Coronary artery (tissue), 2 donors: ENCODE measurements at regions not wholly inside any gene's neighbourhood (a gene's known extent, or its start where the extent isn't known, plus 50 kb on each side); places are given as distances from the start of the nearest gene placed in this dataset.
A peak's percentile ranks its signal among the peaks of the same experiment; 100 is the strongest.

Source experiments
- DNase-seq: peaks from one replicate; pipeline ENCODE4 v3.0.0-alpha.2; 2017; ENCODE audit warnings: low spot score
- H3K27ac ChIP-seq, 2 donors: fragments of 200-600 bp; sonication (generic); one replicate each; pipeline ENCODE4 v1.5.1; 2016 to 2019
- H3K4me3 ChIP-seq: fragments of 200-600 bp; sonication (generic); 2 replicates; pipeline ENCODE4 v1.5.1; 2016; ENCODE audit warnings: mild to moderate bottlenecking, moderate library complexity
- CTCF ChIP-seq: fragments of 200-600 bp; sonication (generic); IDR thresholded peaks from one replicate; pipeline ENCODE4 v1.5.1; 2019; ENCODE audit warnings: antibody characterized with exemption

DNA sequence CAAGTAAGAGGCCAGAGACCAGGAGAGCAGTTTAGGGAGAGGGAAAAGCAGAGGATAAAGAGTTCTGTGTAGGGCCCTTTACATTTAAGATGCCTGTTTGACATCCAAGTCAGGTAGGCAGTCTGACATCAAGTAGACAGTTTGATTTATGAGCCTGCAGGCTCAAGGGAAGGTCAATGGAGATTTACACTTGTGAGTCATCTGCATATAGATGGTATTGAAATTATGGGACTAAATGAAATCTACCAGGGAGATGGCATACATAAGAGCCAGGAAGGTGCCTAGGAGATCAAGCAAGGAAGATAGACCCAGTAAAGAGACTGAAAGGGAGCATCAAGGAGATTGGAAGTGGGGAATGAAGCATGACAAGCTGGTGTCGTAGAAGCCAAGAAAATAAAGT lies 212.4 kb upstream of the PKDCC start:
- H3K27ac ChIP-seq = no peak overlapping the region
- no peak for TF ChIP-seq CTCF
- H3K4me3 ChIP-seq = no peak overlapping the region
- DNase-seq = no peak

DNA sequence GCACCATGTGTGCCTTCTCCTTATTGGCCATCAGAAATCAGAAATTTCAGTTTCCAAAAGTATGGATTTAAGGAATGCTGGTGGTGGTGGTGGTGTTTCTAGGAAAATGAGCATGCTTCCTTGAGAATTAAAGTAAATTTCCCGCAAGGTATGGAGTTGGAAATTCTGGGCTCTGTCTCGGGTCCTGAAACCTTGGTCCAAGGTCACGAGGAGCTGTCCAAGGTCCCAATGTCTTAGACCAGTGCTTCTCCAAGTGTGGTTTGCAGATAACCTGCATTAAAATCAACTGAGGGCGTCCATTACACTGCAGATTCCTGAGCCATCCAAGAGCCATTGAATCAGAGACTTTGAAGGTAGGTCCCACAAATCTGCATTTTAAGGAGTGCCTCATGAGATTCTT lies 210.9 kb upstream of the PKDCC start:
- DNase-seq = no peak
- no peak for TF ChIP-seq CTCF
- H3K4me3 ChIP-seq = no peak overlapping the region
- H3K27ac ChIP-seq = no peak overlapping the region

DNA sequence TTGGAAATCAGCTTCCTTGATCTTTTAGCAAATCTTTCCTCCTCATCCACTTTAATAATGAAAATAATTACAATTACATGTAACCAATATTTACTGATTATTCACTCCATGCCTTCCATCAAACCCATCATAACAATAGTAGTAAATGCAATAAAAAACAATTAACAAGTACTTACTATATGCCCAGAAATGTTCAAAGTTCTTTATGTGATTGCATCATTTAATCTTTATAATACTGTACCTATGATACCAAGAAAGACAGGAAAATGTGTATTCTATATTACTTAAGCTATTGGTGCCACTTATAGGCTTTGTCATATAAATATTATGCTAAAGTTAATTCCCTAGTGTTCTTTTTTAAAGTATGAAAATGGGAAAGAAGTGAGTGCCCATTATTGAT lies 210.2 kb upstream of the PKDCC start:
- Histone ChIP-seq H3K27ac (no peak overlapping the region), H3K4me3 (no peak overlapping the region)
- no peak for DNase-seq
- no peak for TF ChIP-seq CTCF

DNA sequence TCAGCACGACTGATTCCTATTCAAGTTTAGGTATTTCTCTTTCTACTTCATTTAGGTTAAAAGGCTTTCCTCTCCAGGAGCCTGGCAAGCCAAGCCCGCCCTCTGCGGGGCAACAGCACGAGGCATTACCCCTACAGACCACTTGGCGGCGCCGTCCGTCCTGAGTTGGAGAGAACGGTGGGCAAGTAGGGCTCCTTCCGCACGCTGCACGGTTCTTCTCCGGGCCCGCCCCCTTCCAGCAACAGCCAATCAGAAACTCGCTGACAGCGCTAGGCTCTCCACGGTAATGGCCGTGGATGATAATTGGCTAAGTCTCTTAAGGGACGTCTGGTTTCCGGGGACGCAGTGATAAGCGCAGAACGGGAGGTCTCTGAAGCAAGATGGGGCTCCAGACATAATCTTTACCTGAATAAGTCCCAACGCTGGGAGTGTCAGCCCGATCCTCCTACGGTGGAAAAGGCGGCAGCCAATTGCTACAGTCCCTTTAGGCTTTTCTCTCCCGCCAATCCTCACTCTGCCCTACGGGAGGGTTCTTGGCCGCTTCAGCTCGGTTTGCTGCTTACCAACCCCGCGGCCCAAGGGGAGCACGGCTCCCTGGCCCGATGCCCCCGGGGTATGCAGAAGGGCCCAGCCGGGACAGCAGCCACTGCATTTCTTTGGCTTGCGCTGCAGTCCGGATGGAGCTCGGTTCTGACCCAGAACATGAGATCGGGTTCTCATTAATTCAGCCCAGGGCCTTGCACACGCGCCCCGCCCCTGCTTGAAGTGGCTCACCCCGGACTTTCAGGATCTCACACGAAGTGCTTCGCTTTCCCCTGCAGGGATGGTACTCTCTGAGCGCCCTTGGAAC lies 206.9 kb upstream of the PKDCC start:
- TF ChIP-seq CTCF = peak; percentile 84
- DNase-seq = peak; percentile 95
- H3K27ac ChIP-seq = peak overlapping the region; percentile 58 to 86

DNA sequence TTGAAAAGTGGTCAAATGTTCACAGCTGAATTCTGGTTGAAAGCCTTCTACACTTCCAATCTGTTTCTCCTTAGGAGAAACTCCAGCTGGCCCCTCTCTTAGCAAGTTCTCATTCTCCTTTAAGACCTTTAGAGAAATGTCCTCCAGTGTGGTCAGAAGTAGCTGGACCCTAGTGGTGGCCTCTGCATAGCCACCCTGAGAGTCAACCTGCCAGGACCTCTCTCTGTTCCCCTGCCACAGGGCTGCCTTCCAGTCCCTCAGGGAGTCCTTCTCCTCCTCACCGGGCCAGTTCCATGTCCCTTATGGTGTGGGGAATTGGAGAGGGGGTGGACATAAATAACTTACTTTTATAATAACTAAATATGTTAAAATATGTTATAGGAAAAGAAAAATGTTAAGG lies 200.9 kb upstream of the PKDCC start:
- no peak overlapping the region for H3K4me3 ChIP-seq
- TF ChIP-seq CTCF = no peak
- H3K27ac ChIP-seq = no peak overlapping the region
- no peak for DNase-seq

More for the DNA sequence above, 206.9 kb upstream of the PKDCC start:
- peak overlapping the region; percentile 80 for H3K4me3 ChIP-seq

DNA sequence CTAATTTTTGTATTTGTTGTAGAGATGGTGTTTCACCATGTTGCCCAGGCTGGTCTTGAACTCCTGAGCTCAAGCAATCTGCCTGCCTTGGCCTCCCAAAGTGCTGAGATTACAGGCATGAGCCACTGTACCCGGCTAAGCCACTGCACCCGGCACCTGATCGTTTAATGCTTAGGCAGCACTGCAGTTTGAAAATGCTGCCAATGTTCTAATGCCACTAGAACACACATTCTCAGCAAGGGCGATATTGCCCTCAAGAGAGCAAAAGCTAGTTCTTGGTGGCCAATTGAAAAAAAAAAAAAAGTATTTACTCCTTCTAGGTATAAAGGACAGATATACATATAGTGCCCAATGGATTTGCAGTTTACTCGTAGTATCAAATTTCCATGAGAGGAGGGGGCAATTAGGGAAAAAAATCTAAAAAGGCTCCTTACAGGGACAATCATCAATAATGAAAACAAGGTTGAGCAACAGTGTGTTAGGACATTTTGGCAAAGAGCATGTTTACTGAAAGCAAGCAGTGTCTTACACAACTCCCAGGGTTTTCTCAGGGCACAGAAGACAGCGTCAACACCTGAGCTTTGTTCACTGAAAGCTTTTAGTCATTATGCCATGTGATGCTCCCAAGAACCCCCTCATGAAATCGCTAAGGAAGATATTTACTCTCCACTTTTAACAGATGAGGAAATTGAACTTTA lies 199.9 kb upstream of the PKDCC start:
- no peak for TF ChIP-seq CTCF
- Histone ChIP-seq H3K27ac (no peak overlapping the region), H3K4me3 (no peak overlapping the region)
- DNase-seq = no peak

DNA sequence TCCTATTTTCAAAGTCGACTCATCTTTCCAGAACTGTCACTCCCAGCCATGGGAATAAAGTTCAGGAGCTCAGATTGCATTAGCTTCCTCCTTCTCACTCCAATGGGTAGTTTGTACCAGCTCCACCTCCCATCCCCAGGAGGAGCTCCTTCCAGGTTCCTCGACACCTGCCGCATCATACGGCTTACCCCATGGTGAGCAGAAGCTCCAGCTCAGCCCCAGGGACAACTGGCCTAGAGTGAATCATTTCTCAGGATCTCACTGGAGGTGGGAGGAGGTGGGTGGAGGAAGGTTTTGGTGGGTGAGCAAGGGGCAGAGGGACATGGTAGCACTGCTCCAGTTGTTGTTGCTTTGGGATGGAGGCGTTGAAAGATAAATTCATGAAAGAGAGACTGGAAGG lies 196.3 kb upstream of the PKDCC start:
- DNase-seq = no peak
- Histone ChIP-seq H3K4me3 (no peak overlapping the region), H3K27ac (no peak overlapping the region)
- no peak for TF ChIP-seq CTCF
